IMR-90 (cell line): ENCODE measurements at regions not wholly inside any gene's neighbourhood (a gene's known extent, or its start where the extent isn't known, plus 50 kb on each side); places are given as distances from the start of the nearest gene placed in this dataset.
A peak's percentile ranks its signal among the peaks of the same experiment; 100 is the strongest.

Source experiments
- ATAC-seq: fragments of 200-7000 bp; cut with Tn5 transposase; 2 replicates; pipeline ENCODE4 v1.9.1; 2020; ENCODE audit warnings: low read depth, mild to moderate bottlenecking, moderate library complexity
- BruUV-seq: library from RNA; stranded (reverse); fragments of 400-500 nt; replicated peaks from 2 replicates; lab custom pipeline; 2021; lab: Mats Ljungman, UMichigan
- CTCF ChIA-PET: fragments of 300-600 bp; formaldehyde crosslinking; extraction: SDS; loops from one replicate; lab custom pipeline; 2021; ENCODE audit warnings: antibody characterized with exemption; lab: Yijun Ruan, JAX
- POLR2A ChIA-PET: fragments of 300-600 bp; sonication (Branson Sonifier 250); formaldehyde crosslinking; loops from one replicate; lab custom pipeline; 2022; ENCODE audit warnings: antibody characterized with exemption; ENCODE audit not compliant: unreplicated experiment; lab: Charles Lee
- DNase-seq: peaks from one replicate; pipeline ENCODE4 v3.0.0; 2013
- H2AFZ ChIP-seq: replicated peaks from 2 replicates; pipeline ENCODE3; 2013; ENCODE audit warnings: low read length, mild to moderate bottlenecking; ENCODE audit not compliant: poor library complexity
- H2AK5ac ChIP-seq: 2 replicates; pipeline ENCODE4 v1.6.1; 2013; ENCODE audit warnings: low read depth, low read length, inconsistent platforms
- H2AK9ac ChIP-seq: replicated peaks from 2 replicates; pipeline ENCODE3; 2013; ENCODE audit warnings: mild to moderate bottlenecking, low read depth, low read length, moderate library complexity; ENCODE audit not compliant: poor library complexity
- H2BK120ac ChIP-seq: 2 replicates; pipeline ENCODE4 v1.6.1; 2013; ENCODE audit warnings: low read depth, low read length, inconsistent platforms
- H2BK15ac ChIP-seq: 3 replicates; pipeline ENCODE4 v1.6.1; 2013; ENCODE audit warnings: low read depth, low read length, inconsistent platforms
- H2BK20ac ChIP-seq: 2 replicates; pipeline ENCODE4 v1.6.1; 2013; ENCODE audit warnings: low read depth, mild to moderate bottlenecking, inconsistent platforms, low read length, moderate library complexity
- H2BK5ac ChIP-seq: 2 replicates; pipeline ENCODE4 v1.6.1; 2013; ENCODE audit warnings: mild to moderate bottlenecking, low read depth, low read length, inconsistent platforms; ENCODE audit not compliant: poor library complexity, severe bottlenecking
- H3K14ac ChIP-seq: replicated peaks from 2 replicates; pipeline ENCODE4 v1.6.1; 2013; ENCODE audit warnings: low read depth, low read length, inconsistent platforms
- H3K18ac ChIP-seq: 2 replicates; pipeline ENCODE4 v1.6.1; 2013; ENCODE audit warnings: low read depth, low read length, control low read depth
- H3K23ac ChIP-seq: 2 replicates; pipeline ENCODE4 v1.6.1; 2013; ENCODE audit warnings: low read depth, low read length, inconsistent platforms
- H3K27ac ChIP-seq: 2 replicates; pipeline ENCODE4 v1.5.1; 2013; ENCODE audit warnings: mild to moderate bottlenecking, control low read depth, low read length; ENCODE audit not compliant: insufficient read depth
- H3K27me3 ChIP-seq: 2 replicates; pipeline ENCODE4 v1.6.1; 2013; ENCODE audit warnings: low read length; ENCODE audit not compliant: control insufficient read depth, insufficient read depth
- H3K36me3 ChIP-seq: 2 replicates; pipeline ENCODE4 v1.6.1; 2013; ENCODE audit warnings: low read length, mixed read lengths; ENCODE audit not compliant: control insufficient read depth, insufficient read depth
- H3K4ac ChIP-seq: 2 replicates; pipeline ENCODE4 v1.6.1; 2013; ENCODE audit warnings: low read depth, low read length, inconsistent platforms
- H3K4me1 ChIP-seq: 2 replicates; pipeline ENCODE4 v1.6.1; 2013; ENCODE audit warnings: low read length, mixed read lengths; ENCODE audit not compliant: control insufficient read depth, insufficient read depth
- H3K4me2 ChIP-seq: 2 replicates; pipeline ENCODE4 v1.6.1; 2013; ENCODE audit warnings: low read depth, mild to moderate bottlenecking, control low read depth, low read length, moderate library complexity
- H3K4me3 ChIP-seq: 2 replicates; pipeline ENCODE4 v1.5.1; 2013; ENCODE audit warnings: low read depth, mild to moderate bottlenecking, control low read depth, low read length, moderate library complexity; ENCODE audit not compliant: insufficient read depth
- H3K56ac ChIP-seq: 2 replicates; pipeline ENCODE4 v1.6.1; 2013; ENCODE audit warnings: low read length, inconsistent platforms; ENCODE audit not compliant: insufficient read depth; ENCODE audit errors: extremely low read depth
- H3K79me1 ChIP-seq, 2 experiments: 2 replicates each; pipeline ENCODE4 v1.6.1; 2013; ENCODE audit warnings: low read length in 2 of 2, inconsistent platforms in 1 of 2, low read depth in 1 of 2
- H3K9ac ChIP-seq: 2 replicates; pipeline ENCODE4 v1.6.1; 2013; ENCODE audit warnings: low read depth, low read length, control low read depth
- H3K9me1 ChIP-seq: 2 replicates; pipeline ENCODE4 v1.6.1; 2013; ENCODE audit warnings: low read length, inconsistent platforms; ENCODE audit not compliant: insufficient read depth
- H3K9me3 ChIP-seq: 2 replicates; pipeline ENCODE4 v1.6.1; 2013; ENCODE audit warnings: low read length; ENCODE audit not compliant: control insufficient read depth, insufficient read depth
- H4K20me1 ChIP-seq: 2 replicates; pipeline ENCODE4 v1.6.1; 2013; ENCODE audit warnings: low read length, inconsistent platforms; ENCODE audit not compliant: insufficient read depth
- H4K5ac ChIP-seq: 2 replicates; pipeline ENCODE4 v1.6.1; 2013; ENCODE audit warnings: mild to moderate bottlenecking, low read depth, low read length, control low read depth
- H4K8ac ChIP-seq, 2 experiments: 2 replicates each; pipeline ENCODE4 v1.6.1; 2013; ENCODE audit warnings: low read depth in 2 of 2, low read length in 2 of 2, control low read depth in 1 of 2, inconsistent platforms in 1 of 2
- H4K91ac ChIP-seq: 2 replicates; pipeline ENCODE4 v1.6.1; 2013; ENCODE audit warnings: low read depth, low read length, inconsistent platforms; ENCODE audit not compliant: insufficient read depth
- MXI1 ChIP-seq: IDR thresholded peaks from 2 replicates; pipeline ENCODE4 v1.6.1; 2012; ENCODE audit warnings: low read depth, mild to moderate bottlenecking, low read length, moderate library complexity, borderline replicate concordance
- RAD21 ChIP-seq: IDR thresholded peaks from 2 replicates; pipeline ENCODE4 v1.6.1; 2012; ENCODE audit warnings: low read length, improper control_type of control experiment
- SMC3 ChIP-seq: fragments of 150-350 bp; IDR thresholded peaks from 2 replicates; pipeline ENCODE4 v1.6.1; 2016; ENCODE audit warnings: low read depth, mild to moderate bottlenecking, antibody characterized with exemption, low read length, moderate library complexity
- WGBS, 2 experiments: methylation state at CpG; one replicate each; pipeline versions ENCODE4 v1.1.5 to v1.1.7; 2013; ENCODE audit warnings: missing lambda C conversion rate in 2 of 2; ENCODE audit not compliant: insufficient read length in 1 of 2; ENCODE audit errors: extremely low coverage in 2 of 2; 5-methylcytosine and 5-hydroxymethylcytosine counted together
- dilution Hi-C: fragments of 300-500 bp; cut with HindIII; formaldehyde crosslinking; loops from one replicate; pipeline ENCODE4 v1.14.3; 2018; ENCODE audit warnings: low sequenced_read_pairs; ENCODE audit not compliant: unreplicated experiment
- in situ Hi-C: fragments of 300-500 bp; cut with MboI; formaldehyde crosslinking; loops from 3 replicates; pipeline ENCODE4 v1.14.3; 2019; ENCODE audit warnings: low sequenced_read_pairs, inconsistent platforms, mixed read lengths
- intact Hi-C: fragments of 100-400 bp; cut with micrococcal nuclease; formaldehyde crosslinking; loops from 2 replicates; pipeline ENCODE4 v1.10.0; 2022
- TF ChIP-seq, protein P1 (sequence below): conservative IDR thresholded peaks from 2 replicates; pipeline ENCODE4 v1.5.1; 2012; ENCODE audit warnings: mild to moderate bottlenecking, low read depth, low read length, improper control_type of control experiment

DNA sequence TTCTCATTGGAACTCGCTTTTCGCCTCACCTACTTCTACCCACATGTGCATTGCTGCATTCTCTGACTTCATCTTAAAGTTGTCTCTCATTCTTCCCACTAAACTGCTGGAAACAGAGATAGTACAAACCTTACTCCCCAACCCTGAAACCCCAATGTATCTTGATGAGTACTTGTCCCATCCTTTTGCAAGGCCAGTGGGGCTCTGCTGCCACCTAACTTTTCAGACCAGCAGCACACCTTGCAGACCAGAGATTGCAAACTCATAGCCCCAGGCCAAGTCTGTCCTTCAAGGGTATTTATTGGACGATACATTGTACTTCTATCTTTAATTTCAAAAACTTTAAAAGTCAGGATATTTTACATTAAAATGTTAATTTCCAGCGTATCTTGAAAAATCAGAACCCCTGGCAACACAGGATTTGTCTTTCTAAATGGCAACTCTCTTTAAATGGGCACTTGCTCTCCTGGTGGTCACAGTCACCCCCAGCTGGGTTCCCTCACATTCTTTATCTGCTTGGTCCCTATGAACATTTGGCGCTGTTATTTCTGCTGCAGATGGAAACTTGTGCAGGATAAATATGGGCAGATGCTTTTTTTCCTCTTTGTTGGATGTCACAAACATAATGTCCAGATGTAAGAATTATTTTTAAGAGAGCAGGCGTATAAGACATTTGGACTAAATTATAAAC, 83.9 kb downstream of the SOD2 start:
- ATAC-seq (0 out of 2 replicates have a peak, but pooled peaks have one; percentile 46), DNase-seq (peak; percentile 28)
- POLR2A ChIA-PET = no interaction called here

More for the DNA sequence above, 83.9 kb downstream of the SOD2 start:
- no peak overlapping the region for H3K9ac ChIP-seq
- TF ChIP-seq SMC3 = peak; percentile 35
- TF ChIP-seq, protein P1, sequence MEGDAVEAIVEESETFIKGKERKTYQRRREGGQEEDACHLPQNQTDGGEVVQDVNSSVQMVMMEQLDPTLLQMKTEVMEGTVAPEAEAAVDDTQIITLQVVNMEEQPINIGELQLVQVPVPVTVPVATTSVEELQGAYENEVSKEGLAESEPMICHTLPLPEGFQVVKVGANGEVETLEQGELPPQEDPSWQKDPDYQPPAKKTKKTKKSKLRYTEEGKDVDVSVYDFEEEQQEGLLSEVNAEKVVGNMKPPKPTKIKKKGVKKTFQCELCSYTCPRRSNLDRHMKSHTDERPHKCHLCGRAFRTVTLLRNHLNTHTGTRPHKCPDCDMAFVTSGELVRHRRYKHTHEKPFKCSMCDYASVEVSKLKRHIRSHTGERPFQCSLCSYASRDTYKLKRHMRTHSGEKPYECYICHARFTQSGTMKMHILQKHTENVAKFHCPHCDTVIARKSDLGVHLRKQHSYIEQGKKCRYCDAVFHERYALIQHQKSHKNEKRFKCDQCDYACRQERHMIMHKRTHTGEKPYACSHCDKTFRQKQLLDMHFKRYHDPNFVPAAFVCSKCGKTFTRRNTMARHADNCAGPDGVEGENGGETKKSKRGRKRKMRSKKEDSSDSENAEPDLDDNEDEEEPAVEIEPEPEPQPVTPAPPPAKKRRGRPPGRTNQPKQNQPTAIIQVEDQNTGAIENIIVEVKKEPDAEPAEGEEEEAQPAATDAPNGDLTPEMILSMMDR = peak; percentile 46
- TF ChIP-seq MXI1 = no peak
- peak; percentile 65 for TF ChIP-seq RAD21
- CTCF ChIA-PET = interaction anchor here (1.5 kb wide), 1 partner anchor 24 kb away, joined by 5 read pairs; no protein-coding TSS in a partner anchor
- no peak overlapping the region for H3K18ac ChIP-seq
- H2BK15ac ChIP-seq = no peak overlapping the region
- H3K23ac ChIP-seq = no peak overlapping the region
- H4K91ac ChIP-seq = no peak overlapping the region
- no peak overlapping the region for H2AK9ac ChIP-seq
- H3K79me1 ChIP-seq = no peaks in the 10 kb centered on the region
- H3K4me2 ChIP-seq = no peak overlapping the region
- no peak overlapping the region for H3K4me3 ChIP-seq
- H4K20me1 ChIP-seq = no peaks in the 10 kb centered on the region
- H3K4ac ChIP-seq = no peak overlapping the region
- H4K5ac ChIP-seq = no peak overlapping the region
- no peak overlapping the region for H2AK5ac ChIP-seq
- BruUV-seq = no TSS peak
- no peak overlapping the region for H3K14ac ChIP-seq
- H3K36me3 ChIP-seq = no peaks in the 10 kb centered on the region
- H3K27me3 ChIP-seq = 0 out of 2 replicates have a peak, but pooled peaks cover 2% of the 10 kb centered on the region
- no peaks in the 10 kb centered on the region for H3K4me1 ChIP-seq
- no peaks in the 10 kb centered on the region for H3K9me3 ChIP-seq
- in situ Hi-C loops = no loop called here
- H4K8ac ChIP-seq = no peak overlapping the region
- no peak overlapping the region for H2BK5ac ChIP-seq
- H2BK120ac ChIP-seq = no peak overlapping the region
- no peak overlapping the region for H2BK20ac ChIP-seq
- dilution Hi-C loops = no loop called here
- intact Hi-C loops = loop anchor here (2.0 kb wide), 1 partner anchor 356 kb away; no protein-coding TSS in a partner anchor
- H3K9me1 ChIP-seq = no peaks in the 10 kb centered on the region
- H3K56ac ChIP-seq = no peak overlapping the region
- H2AFZ ChIP-seq = no peak overlapping the region
- WGBS, 2 experiments = 56% methylated on average over 2 of the region's 6 CpGs; no CpG with 5 or more reads in 1 of the 2 experiments
- no peak overlapping the region for H3K27ac ChIP-seq
